Liver (tissue), 3 donors: ENCODE measurements at regions not wholly inside any gene's neighbourhood (a gene's known extent, or its start where the extent isn't known, plus 50 kb on each side); places are given as distances from the start of the nearest gene placed in this dataset.

Experiments used
- ATF3 ChIP-seq: IDR thresholded peaks from 2 replicates; pipeline ENCODE4 v1.6.1; 2016; ENCODE audit warnings: antibody characterized with exemption
- CTCF ChIP-seq: fragments of 150-350 bp; IDR thresholded peaks from 2 replicates; pipeline ENCODE4 v1.5.1; 2017; ENCODE audit warnings: improper control_type of control experiment, low read depth, low read length; ENCODE audit not compliant: missing input control
- EGR1 ChIP-seq, 2 donors: IDR thresholded peaks; 2 replicates each; pipeline ENCODE4 v1.6.1; 2016 to 2018; ENCODE audit warnings: antibody characterized with exemption in 2 of 2, low read depth in 2 of 2
- FOXA1 ChIP-seq: IDR thresholded peaks from 2 replicates; pipeline ENCODE4 v1.6.1; 2016; ENCODE audit warnings: antibody characterized with exemption
- GABPA ChIP-seq, 2 donors: IDR thresholded peaks in 1 of 2; conservative IDR thresholded peaks in 1 of 2; 2 replicates each; pipeline ENCODE4 v1.6.1; 2016; ENCODE audit warnings: antibody characterized with exemption in 2 of 2, mild to moderate bottlenecking in 1 of 2, moderate library complexity in 1 of 2
- HNF4G ChIP-seq: IDR thresholded peaks from 2 replicates; pipeline ENCODE4 v1.6.1; 2016; ENCODE audit warnings: antibody characterized with exemption
- MAX ChIP-seq: IDR thresholded peaks from 2 replicates; pipeline ENCODE4 v1.6.1; 2016; ENCODE audit warnings: antibody characterized with exemption
- NR2F2 ChIP-seq: IDR thresholded peaks from 2 replicates; pipeline ENCODE4 v1.6.1; 2016; ENCODE audit warnings: antibody characterized with exemption
- RAD21 ChIP-seq, 2 donors: IDR thresholded peaks; 2 replicates each; pipeline ENCODE4 v1.6.1; 2016; ENCODE audit warnings: antibody characterized with exemption in 2 of 2, mild to moderate bottlenecking in 2 of 2
- REST ChIP-seq: IDR thresholded peaks from 2 replicates; pipeline ENCODE4 v1.6.1; 2016; ENCODE audit warnings: antibody characterized with exemption, mild to moderate bottlenecking
- SP1 ChIP-seq: IDR thresholded peaks from 2 replicates; pipeline ENCODE4 v1.6.1; 2018; ENCODE audit warnings: antibody characterized with exemption, mild to moderate bottlenecking
- TAF1 ChIP-seq: conservative IDR thresholded peaks from 2 replicates; pipeline ENCODE4 v1.6.1; 2016; ENCODE audit warnings: antibody characterized with exemption, mild to moderate bottlenecking
- YY1 ChIP-seq: IDR thresholded peaks from 2 replicates; pipeline ENCODE4 v1.6.1; 2016; ENCODE audit warnings: antibody characterized with exemption, mild to moderate bottlenecking
- donor health status: healthy.
- donor health status: healthy.

GRCh38 chr11:71356280-71356876, 91.8 kb downstream of the DHCR7 start:
- no peak for TF ChIP-seq CTCF
- no peak for TF ChIP-seq RAD21 (IDR thresholded peaks at IDR 0.05)
- TF ChIP-seq YY1 = no peak
- TF ChIP-seq ATF3 = no peak
- TF ChIP-seq HNF4G = no peak
- TF ChIP-seq MAX = no peak
- no peak for TF ChIP-seq FOXA1
- no peak for TF ChIP-seq SP1
- no peak for TF ChIP-seq GABPA (IDR thresholded peaks at IDR 0.05 in 1 of 2, conservative IDR thresholded peaks at IDR 0.05 in 1 of 2)
- no peak for TF ChIP-seq EGR1 (IDR thresholded peaks at IDR 0.05; ENCODE audit: low read depth in 2 of 2)
- TF ChIP-seq REST = no peak
- no peak for TF ChIP-seq TAF1
- no peak for TF ChIP-seq NR2F2
